GM18858 (cell line): ENCODE measurements at regions not wholly inside any gene's neighbourhood (a gene's known extent, or its start where the extent isn't known, plus 50 kb on each side); places are given as distances from the start of the nearest gene placed in this dataset.

Experiments used
- ATAC-seq: cut with Tn5 transposase; IDR thresholded peaks from one replicate; pipeline ENCODE4 v1.9.1; 2021; ENCODE audit not compliant: unreplicated experiment

DNA sequence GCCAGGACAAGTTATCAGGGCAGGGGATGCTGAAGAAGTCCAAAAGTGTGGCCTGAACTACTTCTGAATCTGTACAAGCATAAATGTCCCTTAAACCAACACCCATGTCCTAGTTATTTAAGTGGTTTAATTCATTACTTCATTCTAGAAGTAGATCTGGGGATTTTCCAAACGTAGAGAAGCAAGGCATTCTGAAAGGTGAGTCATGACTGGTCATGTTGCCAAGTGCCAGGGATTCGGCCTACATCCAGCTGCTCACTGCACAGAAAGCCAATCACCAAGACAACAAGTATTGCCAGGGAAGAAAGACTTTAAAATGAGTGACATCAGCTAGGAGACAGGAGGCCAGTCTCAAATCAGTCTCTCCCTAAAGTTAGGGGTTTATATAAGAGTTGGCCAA lies 396.6 kb downstream of the GABRB3 start:
- no peak for ATAC-seq

DNA sequence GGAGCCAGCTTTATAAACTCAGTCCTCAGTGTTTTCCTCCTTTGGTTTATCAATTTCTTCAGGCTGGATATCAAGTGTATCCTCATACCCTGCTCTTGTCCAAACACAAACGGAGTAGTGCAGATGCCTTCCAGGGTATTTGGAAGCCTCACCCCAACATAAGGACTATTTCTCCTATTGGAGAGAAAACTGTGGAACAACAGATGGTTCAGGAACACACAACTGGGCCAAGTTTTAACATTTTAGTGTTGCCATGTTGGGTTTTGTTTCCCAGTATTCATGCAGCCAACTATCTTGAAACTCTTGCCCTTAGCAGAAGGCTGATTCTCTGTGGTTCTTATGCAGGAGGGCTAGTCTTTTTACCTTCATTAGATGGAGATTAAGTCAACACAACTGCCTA lies 398.1 kb downstream of the GABRB3 start:
- no peak for ATAC-seq

DNA sequence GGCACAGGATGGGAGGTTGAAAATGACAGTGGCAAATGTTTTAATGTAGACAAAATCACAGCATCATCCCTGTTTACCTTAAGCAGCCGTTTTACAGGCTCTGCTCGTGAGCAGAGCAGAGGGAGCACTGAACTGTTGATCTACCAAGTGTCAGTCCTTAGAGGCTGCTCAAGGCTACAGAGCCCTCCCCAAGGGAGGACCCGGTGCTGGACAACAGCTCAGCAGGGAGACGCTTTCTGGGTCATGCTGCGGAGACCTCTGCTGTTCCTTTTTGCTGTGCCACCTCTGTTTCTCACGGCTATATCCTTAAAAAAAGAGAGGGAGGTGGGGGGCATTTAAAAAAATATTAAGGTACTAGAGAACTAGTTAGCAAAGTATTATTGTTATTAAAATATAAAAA lies 400.2 kb downstream of the GABRB3 start:
- ATAC-seq: no peak

DNA sequence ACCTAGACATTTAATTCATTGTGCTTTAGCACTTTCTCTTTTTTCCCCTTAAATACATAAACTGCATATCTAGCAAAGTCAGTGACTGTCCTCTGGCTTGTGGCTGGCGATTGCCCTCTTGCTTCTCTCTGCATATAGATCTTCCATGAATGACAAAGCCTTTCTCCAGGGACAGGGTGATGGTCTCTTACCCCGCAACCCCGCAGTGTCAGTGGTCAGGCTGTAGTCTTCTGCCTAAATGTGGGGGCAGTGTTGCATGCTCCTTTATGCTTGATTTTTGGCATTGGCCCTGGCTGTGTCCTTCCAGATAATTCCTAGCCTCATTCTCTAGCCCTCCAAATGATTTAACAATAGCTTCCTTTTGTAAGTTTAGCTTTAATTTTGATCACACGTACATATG lies 407.8 kb downstream of the GABRB3 start:
- no peak for ATAC-seq

DNA sequence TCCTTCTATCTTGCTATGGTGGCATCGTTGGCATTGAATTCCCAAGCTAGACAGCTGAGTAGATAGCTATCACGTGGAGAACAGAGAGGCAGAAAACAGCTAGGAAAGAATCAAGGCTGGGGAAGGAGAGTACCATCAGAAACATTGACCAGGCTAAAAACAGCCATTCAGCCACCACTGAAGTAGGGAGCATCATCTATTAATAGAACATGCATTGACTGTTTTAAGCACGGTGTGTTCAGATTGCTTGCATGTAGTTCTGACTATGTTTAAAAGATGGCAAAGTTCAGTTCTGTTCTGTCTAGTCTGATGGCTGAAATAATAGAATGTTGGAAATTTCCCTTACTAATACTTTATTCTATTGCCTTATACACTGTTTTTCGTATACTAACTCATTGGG lies 413.0 kb downstream of the GABRB3 start:
- ATAC-seq: no peak

DNA sequence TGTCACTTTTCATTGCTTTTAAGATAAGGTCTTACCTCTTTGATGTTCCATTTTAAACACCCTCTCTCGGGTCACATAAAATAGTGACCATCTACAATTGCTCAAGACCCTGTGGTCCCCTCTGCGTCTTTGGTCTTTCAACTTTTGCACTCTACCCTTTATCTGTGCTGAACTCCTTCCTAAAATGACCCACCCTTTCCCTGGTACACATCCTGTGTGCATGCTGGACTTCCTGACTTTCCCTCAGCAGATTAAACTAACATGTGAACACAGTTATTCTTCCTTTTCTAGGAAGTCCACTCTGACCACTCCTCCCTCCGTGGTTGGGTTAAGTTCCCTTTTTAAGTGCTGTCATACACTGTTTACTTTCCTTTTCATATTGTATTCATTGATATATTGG lies 414.2 kb downstream of the GABRB3 start:
- no peak for ATAC-seq

DNA sequence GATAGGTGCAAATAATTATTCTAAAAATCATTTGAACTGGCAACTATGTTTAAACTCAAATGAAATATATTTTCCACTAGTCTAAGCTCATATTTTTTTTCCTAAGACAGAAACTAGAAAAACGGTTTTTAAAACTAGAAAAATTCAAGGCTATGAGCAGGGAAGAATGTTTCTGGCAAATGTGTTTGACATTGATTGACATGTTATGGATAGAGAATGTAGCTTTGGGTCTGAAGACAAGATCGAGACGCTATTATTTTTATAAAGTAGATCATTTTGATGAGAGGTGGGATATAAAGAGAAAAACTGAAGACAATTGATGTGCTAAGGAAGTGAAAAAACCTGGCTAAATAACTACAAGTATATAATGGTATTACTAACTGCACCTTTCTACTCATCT lies 415.2 kb downstream of the GABRB3 start:
- ATAC-seq: no peak

DNA sequence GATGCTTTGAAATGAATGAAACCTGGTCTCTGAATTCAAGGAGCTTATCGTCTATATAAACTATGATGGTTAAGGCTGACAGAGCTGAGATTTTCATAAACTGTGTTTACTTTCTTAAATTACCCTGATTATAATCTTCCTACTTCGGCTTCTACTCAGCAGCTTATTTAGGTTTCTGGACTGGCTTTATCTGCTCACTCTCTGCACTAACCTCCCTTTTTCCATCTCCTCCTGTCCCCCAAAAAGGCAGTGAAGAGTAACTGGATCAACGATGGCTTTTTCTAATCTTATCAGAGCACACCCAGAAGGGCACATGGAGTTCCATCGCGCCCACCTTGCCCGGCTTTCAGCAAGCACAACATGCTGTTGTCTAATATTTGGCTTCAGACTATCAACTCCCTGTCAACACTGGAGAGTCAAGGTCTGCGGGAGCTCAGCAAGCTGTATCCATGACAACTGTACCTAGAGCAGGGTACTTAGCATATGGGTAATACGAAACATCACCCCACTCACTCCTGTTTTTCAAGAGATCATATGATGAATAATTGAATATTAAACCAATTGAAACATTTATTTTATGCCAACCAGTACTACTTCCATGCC lies 417.3 kb downstream of the GABRB3 start:
- ATAC-seq: no peak

DNA sequence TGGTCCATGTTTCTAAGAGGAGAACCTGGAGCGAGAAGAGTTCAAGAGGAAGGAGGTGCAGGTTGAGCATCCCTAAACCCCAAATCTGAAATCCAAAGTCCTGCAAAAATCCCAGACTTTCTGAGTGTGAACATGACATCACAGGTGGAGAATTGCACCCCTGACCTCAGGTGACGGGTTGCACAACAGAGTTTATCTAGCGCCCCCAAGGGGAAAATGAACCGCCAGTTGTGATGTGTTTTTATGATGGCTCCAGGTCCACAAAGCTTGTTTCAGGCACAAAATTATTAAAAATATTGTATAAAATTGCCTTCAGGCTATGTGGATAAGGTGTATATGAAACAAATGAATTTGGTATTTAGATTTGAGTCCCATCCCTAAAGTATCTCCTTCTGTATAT lies 420.0 kb downstream of the GABRB3 start:
- ATAC-seq: no peak

DNA sequence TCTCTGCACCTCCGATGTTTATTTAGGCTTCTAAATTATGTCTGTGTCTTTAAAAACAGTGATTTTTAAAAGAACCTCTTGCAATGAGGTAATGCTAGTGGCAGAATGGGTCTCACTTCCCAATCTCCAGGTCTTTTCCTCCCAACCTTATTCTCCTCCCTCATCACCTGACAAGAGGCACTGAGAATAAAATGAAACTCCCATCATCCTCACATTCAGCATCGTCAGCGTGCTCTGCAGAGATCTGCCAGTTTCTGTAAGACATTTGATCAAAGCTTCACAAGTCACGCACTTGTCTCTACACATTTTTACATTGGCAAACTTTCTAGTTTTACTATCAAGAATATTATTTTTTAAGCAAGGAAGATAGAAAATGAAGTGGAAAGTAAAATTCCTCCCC lies 420.5 kb downstream of the GABRB3 start:
- ATAC-seq: no peak

DNA sequence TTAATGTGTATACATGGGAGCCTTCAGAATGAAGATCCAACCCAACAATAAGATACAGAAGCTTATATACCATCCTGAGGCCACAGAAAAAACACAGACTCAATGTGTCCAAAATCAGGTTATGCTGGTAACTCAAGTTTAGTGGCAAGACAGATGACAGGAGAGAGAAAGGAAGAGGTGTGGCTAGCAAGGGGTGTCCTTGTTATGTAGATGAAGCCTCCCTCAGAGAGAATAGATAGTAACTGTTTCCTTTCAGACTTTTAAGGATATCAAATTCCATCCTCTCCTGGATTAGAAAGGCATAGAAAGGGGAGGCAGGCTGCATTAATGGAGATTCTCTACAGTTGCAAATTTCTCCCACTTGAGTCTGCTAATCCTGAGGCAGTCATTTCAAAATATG lies 447.4 kb downstream of the GABRB3 start:
- ATAC-seq: no peak

DNA sequence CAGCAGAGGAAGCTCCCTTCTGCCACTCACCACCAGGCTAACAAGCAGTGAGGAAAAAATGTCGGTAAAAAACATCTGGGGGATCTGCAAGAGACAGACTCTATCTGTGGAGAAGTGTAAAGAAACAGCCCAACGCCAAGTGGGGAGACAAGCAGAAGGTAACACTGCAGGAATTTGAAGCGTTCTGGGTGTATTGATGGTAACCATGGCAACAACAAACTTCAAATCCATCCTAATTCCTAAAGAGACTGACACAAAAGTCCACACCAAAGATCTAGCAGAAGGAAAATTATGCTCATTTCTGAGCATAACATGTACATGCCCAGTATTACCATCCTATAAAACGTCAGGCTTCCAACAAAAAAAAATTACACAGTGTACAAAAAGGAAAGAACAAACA lies 449.3 kb downstream of the GABRB3 start:
- no peak for ATAC-seq

DNA sequence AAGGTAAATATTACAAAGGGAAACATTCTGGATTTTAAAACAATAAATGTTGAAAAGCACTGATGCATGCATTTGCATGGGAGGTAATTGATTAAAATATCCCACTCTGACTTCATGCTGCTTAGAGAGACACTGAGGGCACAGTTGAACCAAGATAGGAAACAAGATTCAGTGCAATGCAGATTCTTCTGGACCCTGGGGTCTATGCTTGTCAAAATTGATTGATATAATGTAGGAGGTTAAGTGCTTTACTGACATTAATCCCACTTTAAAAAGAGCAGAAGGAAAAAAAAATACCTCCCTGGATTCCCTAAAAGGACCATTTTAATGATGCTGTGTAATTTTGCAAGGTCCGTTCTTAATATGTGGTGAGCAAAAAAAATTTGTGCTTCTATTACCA lies 454.2 kb downstream of the GABRB3 start:
- no peak for ATAC-seq

DNA sequence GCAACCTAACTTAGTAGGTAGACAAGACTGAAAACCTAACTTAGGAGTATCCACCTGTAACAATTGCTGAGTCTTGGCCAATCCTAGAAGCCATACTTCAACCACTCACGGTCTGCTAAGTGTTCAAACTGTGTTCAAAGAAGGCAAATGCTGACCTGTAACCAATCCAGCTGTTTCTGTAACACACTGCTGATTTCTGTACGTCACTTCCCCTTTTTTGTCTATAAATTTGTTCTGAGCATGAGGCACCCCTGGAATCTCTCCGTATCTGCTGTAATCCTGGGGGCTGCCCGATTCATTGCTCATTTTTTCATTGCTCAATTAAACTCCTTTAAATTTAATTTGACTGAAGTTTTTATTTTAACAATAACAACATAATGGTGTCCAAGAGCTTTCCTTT lies 451.4 kb upstream of the ATP10A start:
- no peak for ATAC-seq

DNA sequence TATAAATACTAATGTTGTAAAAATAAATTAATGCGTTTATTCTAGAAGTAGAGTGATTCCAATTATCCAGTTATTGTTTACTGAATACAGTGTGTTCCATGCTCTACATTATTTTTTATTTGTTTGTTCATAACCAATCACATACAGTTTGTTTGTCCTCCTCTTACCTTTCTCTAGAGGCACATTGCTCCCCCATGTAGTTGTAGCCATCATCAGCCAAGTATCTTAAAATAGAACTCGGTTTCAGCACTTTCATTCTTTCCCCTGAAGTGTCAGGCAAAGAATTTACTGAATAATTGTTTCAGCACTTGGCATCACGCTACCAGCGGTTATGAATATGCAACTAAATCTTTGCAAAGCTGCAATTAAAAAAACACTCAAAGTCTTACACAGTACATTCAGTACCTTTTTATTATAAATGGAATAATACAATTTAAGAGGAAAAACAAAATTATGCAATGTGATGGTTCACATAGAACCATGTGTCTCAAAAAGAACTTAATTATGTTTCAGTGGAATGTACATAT lies 448.6 kb upstream of the ATP10A start:
- no peak for ATAC-seq

DNA sequence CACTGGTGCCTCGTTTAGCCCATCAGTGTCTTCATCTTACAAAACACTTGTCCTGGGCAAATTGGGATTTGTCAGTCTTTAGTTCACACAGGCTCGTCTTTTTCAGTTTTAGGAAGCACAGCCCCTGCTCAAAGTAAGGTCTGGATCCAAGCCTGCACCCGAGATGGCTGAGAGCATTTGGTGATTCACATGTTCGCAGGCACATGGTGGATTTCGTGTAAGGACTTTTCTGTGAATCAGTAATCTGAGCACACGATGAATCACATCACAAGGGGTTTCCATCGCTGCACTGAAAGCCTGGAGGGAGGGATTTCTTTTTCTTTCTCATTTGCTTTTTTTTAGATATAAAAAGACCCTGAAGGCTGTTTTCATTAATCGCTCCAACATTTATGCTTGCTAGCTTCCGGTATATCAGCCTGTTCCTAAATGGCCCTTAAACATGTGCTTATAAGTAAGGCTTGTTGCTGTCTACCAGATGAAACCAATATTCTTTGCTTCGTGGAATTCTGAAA lies 435.6 kb upstream of the ATP10A start:
- no peak for ATAC-seq

DNA sequence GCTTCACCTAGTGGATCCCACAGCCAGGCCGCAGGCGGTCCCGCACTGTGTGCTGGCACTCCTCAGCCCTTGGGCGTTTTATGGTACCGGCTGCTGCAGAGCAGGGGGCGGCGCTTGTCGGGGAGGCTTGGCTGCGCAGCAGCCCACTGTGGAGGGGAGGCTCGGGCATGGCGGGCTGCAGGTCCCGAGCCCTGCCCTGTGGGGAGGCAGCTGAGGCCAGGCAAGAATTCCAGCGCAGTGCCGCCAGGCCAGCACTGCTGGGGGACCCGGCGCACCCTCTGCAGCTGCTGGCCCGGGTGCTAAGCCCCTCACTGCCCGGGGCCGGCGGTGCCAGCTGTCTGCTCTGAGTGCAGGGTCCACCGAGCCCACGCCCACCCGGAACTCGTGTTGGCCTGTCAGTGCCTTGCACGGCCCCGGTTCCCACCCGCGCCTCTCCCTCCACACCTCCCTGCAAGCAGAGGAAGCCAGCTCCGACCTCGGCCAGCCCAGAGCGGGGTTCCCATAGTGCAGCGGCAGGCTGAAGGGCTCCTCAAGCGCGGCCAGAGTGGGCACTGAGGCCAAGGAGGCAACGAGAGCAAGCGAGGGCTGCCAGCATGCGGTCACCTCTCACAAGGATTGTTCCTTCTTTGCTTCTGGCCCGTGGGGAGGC lies 435.0 kb upstream of the ATP10A start:
- ATAC-seq: no peak

DNA sequence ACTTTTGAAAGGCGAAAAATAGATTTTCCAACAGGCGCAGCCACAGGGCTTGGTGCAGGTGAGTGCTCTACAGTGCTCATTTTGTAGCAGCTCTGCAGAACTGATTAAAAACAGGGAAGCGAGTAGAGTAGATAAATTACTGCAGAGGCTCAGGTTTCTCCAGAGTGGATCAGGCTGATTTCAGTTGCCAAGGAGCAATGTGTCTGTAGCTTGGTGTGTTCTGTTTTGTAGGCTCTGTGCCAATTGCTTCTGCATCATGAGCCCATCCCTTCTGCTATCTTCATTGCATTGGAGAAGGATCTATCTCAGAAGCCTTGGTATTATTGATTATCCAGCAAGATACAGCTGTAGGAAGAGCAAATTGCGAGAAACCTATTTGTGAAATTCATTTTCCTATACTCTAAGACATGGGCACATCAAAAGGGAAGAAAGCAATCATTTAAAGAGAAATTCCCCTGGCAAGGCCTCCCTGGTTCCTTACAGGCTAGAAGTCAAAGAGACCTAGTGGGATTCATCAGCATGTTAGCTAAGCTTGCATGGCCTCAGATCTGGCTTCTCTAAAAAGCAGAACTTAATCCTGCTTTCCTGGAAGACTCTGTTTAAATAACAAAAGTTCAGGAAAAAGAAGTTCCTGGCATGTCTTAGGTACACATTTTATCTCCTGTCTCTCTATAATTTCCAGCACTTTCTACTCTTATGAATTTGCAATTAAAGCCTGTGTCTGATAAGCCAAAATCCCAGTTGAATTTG lies 432.4 kb upstream of the ATP10A start:
- no peak for ATAC-seq

DNA sequence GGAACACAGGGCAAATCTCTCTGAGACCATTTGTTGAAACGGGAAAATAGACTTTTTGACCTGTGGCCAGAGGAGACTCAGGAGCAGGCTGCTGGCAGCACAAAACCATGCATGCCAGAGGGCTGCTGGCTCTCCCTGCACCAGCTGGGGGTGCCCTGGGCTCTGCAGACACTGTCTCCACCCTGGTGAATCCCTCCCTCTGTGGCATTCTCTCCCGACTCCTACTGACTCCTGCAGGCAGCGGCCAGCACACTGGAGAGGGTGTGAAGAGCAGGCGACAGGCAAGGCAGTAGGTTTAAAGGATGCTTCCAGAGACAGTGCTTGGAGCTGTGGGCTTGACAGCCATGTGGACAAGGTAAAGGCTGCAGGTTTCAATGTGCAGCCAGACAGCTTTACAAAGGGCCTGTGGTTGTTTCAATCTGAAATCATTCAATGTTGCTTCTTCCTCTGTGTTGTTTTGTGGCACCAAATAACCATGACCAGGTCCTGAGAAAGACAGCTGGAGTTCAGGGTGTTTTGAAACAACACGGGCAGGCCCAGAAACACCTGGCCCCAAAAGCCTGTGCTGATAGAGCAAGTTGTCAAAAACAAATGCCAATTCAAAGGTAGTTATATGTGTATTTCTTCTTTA lies 431.0 kb upstream of the ATP10A start:
- ATAC-seq: no peak

DNA sequence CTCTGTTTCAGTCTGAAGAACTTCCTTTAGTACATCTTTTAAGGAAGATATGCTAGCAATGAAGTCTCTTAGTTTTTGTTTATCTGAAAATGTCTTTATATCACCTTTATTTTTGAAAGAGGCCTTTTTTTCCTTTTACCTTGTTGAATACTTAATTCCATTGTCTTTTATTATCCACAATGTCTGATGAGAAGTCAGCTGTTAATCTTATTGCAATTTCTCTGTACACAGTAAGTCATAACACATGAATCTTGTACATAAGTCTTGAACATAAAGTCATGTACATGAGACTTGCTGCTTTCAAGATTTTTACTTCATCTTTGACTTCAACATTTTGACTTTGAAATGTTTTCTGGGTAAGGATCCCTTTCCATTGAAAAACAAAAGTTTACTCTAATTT lies 424.3 kb upstream of the ATP10A start:
- ATAC-seq: no peak

DNA sequence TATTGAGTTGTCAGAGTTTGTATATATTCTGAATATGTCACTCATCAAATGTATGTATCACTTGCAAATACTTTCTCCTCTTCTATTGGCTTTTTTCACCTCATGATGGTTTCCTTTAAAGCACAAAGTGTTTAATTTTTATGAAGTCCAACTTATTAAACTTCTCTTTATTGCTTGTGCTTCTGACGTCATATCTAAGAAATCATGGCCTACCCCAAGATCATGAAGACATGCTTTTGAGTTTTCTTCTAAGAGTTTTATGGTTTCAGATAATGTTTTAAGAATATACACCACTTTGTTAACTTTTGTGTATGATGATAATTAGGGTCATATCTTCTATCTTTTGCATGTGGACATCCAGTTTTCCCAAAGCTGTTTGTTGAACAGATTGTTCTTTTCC lies 417.2 kb upstream of the ATP10A start:
- ATAC-seq: no peak

DNA sequence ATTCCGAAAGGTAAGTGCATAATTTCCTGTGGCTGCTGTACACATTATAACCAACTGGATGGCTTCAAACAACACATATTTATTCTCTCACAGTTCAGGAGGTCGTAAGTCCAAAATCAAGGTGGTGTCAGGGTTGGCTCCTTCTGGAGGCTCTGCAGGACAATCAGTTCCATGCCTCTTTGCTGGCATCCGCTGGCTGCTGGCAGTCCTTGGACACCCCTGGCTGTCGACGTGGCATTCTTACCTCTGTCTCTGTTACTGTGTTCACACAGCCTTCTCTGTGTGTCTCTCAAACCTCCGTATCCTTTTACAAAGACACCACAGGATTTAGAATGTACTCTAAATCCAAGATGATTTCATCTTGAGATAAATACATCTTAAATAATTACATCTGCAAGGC lies 398.8 kb upstream of the ATP10A start:
- no peak for ATAC-seq
